Neutrophil (primary cell): ENCODE measurements at regions not wholly inside any gene's neighbourhood (a gene's known extent, or its start where the extent isn't known, plus 50 kb on each side); places are given as distances from the start of the nearest gene placed in this dataset.

Source experiments
- H3K27ac ChIP-seq: fragments of 200-600 bp; sonication (generic); 2 replicates; pipeline ENCODE4 v1.5.1; 2016; ENCODE audit warnings: mild to moderate bottlenecking, moderate library complexity
- H3K27me3 ChIP-seq: fragments of 200-600 bp; sonication (generic); 2 replicates; pipeline ENCODE4 v1.6.0; 2016; ENCODE audit warnings: mild to moderate bottlenecking
- H3K36me3 ChIP-seq: fragments of 200-600 bp; sonication (generic); 2 replicates; pipeline ENCODE4 v1.5.1; 2017
- H3K4me1 ChIP-seq, 2 experiments: fragments of 200-600 bp in 1 of 2; sonication (generic) in 1 of 2; 1 replicate in 1 of 2; 2 replicates in 1 of 2; pipeline versions ENCODE4 v1.5.1 to v1.6.1; 2013 to 2016; ENCODE audit warnings: low read depth in 1 of 2, low read length in 1 of 2, mild to moderate bottlenecking in 1 of 2, moderate library complexity in 1 of 2; ENCODE audit not compliant: control insufficient read depth in 1 of 2, insufficient read depth in 1 of 2
- H3K4me3 ChIP-seq, 2 experiments: fragments of 200-600 bp in 1 of 2; sonication (generic) in 1 of 2; 1 replicate in 1 of 2; 2 replicates in 1 of 2; pipeline ENCODE4 v1.5.1; 2013 to 2016; ENCODE audit warnings: low read depth in 1 of 2, low read length in 1 of 2, mild to moderate bottlenecking in 1 of 2, moderate library complexity in 1 of 2
- H3K9me3 ChIP-seq: fragments of 200-600 bp; sonication (generic); 2 replicates; pipeline ENCODE4 v1.5.1; 2016
- TF ChIP-seq, protein P1 (sequence below): fragments of 200-600 bp; sonication (generic); IDR thresholded peaks from 2 replicates; pipeline ENCODE4 v1.5.1; 2016; ENCODE audit warnings: antibody characterized with exemption

DNA sequence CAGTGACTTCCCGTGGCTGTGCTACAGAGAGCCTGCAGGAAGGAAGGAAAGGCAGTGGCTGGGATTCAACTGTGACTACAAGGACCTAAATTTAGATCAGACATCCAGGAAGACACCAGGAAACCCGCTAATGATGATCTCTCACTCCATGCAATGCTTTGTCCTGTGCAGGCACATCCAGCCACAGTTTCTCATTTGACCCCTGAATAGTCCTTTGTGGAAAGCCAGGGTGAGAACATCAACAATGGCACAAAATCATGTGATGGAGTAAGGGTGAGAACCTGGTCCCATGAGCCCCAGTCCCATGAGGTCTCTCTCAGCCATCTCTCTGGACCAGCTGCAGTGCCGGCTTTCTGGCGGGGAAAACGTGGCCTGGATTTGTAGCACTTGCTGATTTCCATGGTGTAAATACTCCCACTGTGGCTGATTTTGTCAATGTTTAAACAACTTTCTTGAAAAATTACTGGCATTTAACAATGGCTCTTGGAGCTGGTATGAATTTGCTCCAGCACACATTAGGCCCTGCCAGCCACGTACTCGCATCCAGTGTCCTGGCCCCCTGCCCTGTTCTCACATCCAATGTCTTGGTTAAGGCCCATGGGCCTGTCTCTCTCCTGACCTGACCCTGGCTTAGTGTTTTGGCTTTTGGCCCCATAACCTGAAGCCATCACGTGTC, 159.0 kb upstream of the HAAO start:
- no peak overlapping the region for H3K27ac ChIP-seq
- TF ChIP-seq, protein P1, sequence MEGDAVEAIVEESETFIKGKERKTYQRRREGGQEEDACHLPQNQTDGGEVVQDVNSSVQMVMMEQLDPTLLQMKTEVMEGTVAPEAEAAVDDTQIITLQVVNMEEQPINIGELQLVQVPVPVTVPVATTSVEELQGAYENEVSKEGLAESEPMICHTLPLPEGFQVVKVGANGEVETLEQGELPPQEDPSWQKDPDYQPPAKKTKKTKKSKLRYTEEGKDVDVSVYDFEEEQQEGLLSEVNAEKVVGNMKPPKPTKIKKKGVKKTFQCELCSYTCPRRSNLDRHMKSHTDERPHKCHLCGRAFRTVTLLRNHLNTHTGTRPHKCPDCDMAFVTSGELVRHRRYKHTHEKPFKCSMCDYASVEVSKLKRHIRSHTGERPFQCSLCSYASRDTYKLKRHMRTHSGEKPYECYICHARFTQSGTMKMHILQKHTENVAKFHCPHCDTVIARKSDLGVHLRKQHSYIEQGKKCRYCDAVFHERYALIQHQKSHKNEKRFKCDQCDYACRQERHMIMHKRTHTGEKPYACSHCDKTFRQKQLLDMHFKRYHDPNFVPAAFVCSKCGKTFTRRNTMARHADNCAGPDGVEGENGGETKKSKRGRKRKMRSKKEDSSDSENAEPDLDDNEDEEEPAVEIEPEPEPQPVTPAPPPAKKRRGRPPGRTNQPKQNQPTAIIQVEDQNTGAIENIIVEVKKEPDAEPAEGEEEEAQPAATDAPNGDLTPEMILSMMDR, result no peak
- H3K4me3 ChIP-seq, result no peak overlapping the region
- peaks cover 6 to 13% of the 10 kb centered on the region in 2 experiments for H3K4me1 ChIP-seq
- H3K9me3 ChIP-seq, result no peaks in the 10 kb centered on the region
- H3K36me3 ChIP-seq, result no peaks in the 10 kb centered on the region
- no peaks in the 10 kb centered on the region for H3K27me3 ChIP-seq

DNA sequence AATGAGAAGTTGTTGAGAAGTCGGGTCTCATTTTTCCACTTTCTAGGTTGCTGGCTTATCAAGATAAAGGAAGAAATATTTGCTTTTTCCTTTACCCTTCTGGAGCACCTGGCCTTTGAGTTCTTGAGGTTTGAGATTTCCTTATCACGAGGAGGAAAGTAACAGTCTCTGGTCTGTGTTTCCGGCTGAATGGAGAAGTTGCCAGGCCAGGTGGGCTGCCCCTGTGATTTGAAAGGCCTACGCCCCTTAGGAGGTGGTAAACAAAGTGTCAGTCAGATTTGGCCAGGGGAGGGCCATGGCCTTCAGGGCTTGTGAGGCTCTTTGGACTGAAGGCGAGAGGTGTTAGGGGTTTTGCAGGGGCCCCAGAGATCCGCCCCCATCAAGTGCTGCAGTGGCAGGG, 156.7 kb upstream of the HAAO start:
- Histone ChIP-seq H3K4me3 (no peak overlapping the region), H3K4me1 (peaks cover 6 to 13% of the 10 kb centered on the region in 2 experiments), H3K36me3 (no peaks in the 10 kb centered on the region), H3K27ac (no peak overlapping the region), H3K9me3 (no peaks in the 10 kb centered on the region), H3K27me3 (no peaks in the 10 kb centered on the region)
- TF ChIP-seq, protein P1, result no peak

DNA sequence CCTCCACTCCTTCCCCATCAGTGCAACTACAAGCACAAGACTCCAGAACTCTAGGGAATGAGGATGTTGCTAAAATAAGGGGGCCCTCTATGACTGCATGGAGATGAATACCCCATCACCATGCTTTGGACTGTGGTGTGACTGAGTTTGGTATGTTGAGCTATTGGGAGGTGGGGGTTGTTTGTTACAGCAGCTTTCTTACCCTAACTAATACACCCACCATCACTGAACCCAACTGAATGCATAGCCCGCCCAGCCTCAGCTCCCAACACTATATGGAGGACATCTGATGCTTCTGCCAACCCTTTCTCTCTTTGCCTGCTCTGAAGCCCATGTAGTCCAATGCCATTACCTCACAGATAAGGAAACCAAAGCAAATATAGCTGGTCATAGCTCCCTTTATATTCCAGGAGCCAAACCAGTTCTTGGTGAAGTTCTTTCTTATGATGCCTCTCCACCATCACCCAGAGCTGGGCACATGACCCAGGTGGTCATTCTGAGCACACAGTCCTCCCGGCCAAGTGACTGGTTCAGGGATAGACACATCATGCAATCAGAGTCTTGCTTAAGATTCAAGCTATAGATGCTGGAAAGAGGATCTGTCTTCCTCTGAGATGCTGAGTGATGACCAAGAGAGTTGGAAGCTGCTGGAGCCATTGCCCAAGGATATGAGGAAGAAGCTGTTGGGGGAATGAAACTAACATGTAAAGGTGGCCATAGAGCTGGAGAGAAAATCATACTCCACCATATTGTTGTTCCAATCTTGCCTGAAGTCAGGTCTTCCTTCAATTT, 155.6 kb upstream of the HAAO start:
- Histone ChIP-seq H3K4me3 (no peak overlapping the region), H3K27me3 (no peaks in the 10 kb centered on the region), H3K36me3 (no peaks in the 10 kb centered on the region), H3K9me3 (no peaks in the 10 kb centered on the region), H3K27ac (no peak overlapping the region), H3K4me1 (peaks cover 6 to 13% of the 10 kb centered on the region in 2 experiments)
- TF ChIP-seq, protein P1, result no peak

DNA sequence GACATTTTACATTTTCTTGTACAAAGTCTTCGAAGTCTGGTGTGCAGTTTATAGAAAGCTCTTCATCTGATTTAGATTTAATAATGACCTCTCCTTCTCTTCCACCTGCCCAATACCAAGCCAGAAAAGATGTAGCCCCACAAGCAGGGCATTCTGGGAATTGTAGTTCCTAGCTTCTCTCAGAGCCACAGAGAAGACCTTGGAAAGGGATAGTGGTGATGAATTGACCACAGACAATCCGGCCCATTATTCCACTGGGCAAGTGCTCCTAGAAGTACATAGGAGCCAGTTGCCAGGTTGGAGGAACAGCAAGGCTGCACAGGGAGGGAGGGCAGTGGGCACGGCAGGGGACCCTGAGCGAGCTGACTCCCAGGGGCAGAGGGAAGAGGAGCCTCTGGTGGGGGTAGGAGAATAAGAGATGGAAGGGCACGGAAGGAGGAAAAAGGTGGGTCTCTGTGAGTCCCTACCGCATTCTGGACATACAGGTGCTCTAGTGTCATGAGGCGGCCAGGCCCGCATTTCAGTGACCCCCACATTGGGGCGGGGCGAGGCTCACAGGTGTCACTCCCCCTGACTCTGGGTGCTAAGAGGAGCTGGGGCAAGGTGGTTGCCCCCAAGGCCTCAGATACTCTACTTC, 152.5 kb upstream of the HAAO start:
- TF ChIP-seq, protein P1, result no peak
- Histone ChIP-seq H3K27me3 (no peaks in the 10 kb centered on the region), H3K36me3 (no peaks in the 10 kb centered on the region), H3K4me3 (no peak overlapping the region), H3K4me1 (peaks cover 6 to 19% of the 10 kb centered on the region in 2 experiments), H3K9me3 (no peaks in the 10 kb centered on the region), H3K27ac (no peak overlapping the region)

DNA sequence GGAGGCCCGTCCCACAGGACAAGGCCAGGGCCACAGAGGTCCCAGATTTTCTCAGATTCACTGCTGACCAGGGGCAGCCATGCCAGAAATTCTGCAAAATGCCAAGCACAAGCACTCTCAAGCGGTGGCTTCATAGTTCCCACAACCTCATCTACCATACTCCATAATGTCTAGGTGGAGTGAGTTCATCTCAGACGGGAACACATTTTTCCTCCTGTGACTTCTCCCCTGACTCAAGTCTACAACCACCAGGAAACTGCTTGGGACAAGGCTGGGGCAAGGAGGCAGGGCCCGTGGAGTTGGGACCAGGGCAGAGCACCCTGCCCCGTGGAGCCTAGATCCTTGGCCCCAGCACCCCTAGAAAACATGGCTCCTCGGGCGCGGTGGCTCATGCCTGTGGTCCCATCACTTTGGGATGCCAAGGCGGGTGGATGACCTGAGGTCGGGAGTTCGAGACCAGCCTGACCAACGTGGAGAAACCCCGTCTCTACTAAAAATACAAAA, 150.7 kb upstream of the HAAO start:
- Histone ChIP-seq H3K4me1 (peaks cover 0 to 6% of the 10 kb centered on the region in 2 experiments), H3K4me3 (no peak overlapping the region), H3K27me3 (no peaks in the 10 kb centered on the region), H3K27ac (no peak overlapping the region), H3K9me3 (no peaks in the 10 kb centered on the region), H3K36me3 (no peaks in the 10 kb centered on the region)
- TF ChIP-seq, protein P1, result no peak
